ENCODE measurements at regions not wholly inside any gene's neighbourhood (a gene's known extent, or its start where the extent isn't known, plus 50 kb on each side); places are given as distances from the start of the nearest gene placed in this dataset.
"Not testable (repeated sequence)": the region's sequence is repeated elsewhere in the genome, so short reads cannot be mapped to it uniquely, and the experiment has no call there.

GRCh38 chr7:3094701-3095445 lies 51.2 kb upstream of the CARD11 start:
- no peak for DNase-seq

GRCh38 chr7:3097734-3098133 lies 54.1 kb upstream of the CARD11 start:
- DNase-seq, result no peak

GRCh38 chr7:3102159-3102558 lies 58.5 kb upstream of the CARD11 start:
- no peak for DNase-seq

- DNase-seq, result no peak
Observed at GRCh38 chr7:3103614-3104398, 60.1 kb upstream of the CARD11 start.

GRCh38 chr7:3105856-3106255 lies 62.2 kb upstream of the CARD11 start:
- no peak for DNase-seq

GRCh38 chr7:3106361-3106826 lies 62.7 kb upstream of the CARD11 start:
- DNase-seq, result no peak

- no peak for DNase-seq
Observed at GRCh38 chr7:3107228-3107763, 63.6 kb upstream of the CARD11 start.

- DNase-seq, result no peak
Observed at GRCh38 chr7:3107889-3108570, 64.4 kb upstream of the CARD11 start.

GRCh38 chr7:3109311-3109915 lies 65.7 kb upstream of the CARD11 start:
- no peak for DNase-seq

- DNase-seq, result no peak
Observed at GRCh38 chr7:3112479-3113134, 68.9 kb upstream of the CARD11 start.

GRCh38 chr7:3114917-3115316 lies 71.2 kb upstream of the CARD11 start:
- no peak for DNase-seq

GRCh38 chr7:3117081-3117480 lies 73.4 kb upstream of the CARD11 start:
- DNase-seq, result no peak

- DNase-seq, result no peak
Observed at GRCh38 chr7:3117488-3118231, 74.0 kb upstream of the CARD11 start.

- DNase-seq, result not testable (repeated sequence)
Observed at GRCh38 chr7:3119352-3119927, 75.8 kb upstream of the CARD11 start.

GRCh38 chr7:3119963-3120362 lies 76.3 kb upstream of the CARD11 start:
- DNase-seq, result no peak

GRCh38 chr7:3120513-3120912 lies 76.8 kb upstream of the CARD11 start:
- DNase-seq, result no peak

- no peak for DNase-seq
Observed at GRCh38 chr7:3128857-3129490, 85.3 kb upstream of the CARD11 start.

- no peak for DNase-seq
Observed at GRCh38 chr7:3133811-3134385, 90.2 kb upstream of the CARD11 start.

- DNase-seq, result no peak
Observed at GRCh38 chr7:3134745-3135144, 91.1 kb upstream of the CARD11 start.

GRCh38 chr7:3135626-3136025 lies 92.0 kb upstream of the CARD11 start:
- DNase-seq, result no peak

Measured in NCI-H526 (cell line).